Pancreas (tissue), 10 donors: ENCODE measurements at regions not wholly inside any gene's neighbourhood (a gene's known extent, or its start where the extent isn't known, plus 50 kb on each side); places are given as distances from the start of the nearest gene placed in this dataset.

ENCODE experiments used
- ATAC-seq, 4 donors: fragments of 200-7000 bp; cut with Tn5 transposase; one replicate each; pipeline versions ENCODE4 v1.8.0 to v1.9.1; 2020; ENCODE audit warnings: mild to moderate bottlenecking in 4 of 4, moderate library complexity in 4 of 4
- DNase-seq, 6 donors: peaks; one replicate each; pipeline ENCODE4 v3.0.0-alpha.2; 2020
- FAIRE-seq: peaks from 2 replicates; lab custom pipeline; 2012; peaks lifted over from hg19 to GRCh38; lab: Jason Lieb, UNC
- H3K27ac ChIP-seq, 4 donors: fragments of 200-600 bp; sonication (generic); 1 replicate in 3 of 4; 2 replicates in 1 of 4; pipeline versions ENCODE4 v1.5.0 to v1.8.0; 2020
- H3K27me3 ChIP-seq, 4 donors: fragments of 200-600 bp; one replicate each; pipeline ENCODE4 v1.8.0; 2021
- H3K36me3 ChIP-seq, 3 donors: fragments of 200-600 bp; sonication (generic) in 1 of 3; one replicate each; pipeline versions ENCODE4 v1.5.0 to v1.8.0; 2020 to 2021
- H3K4me1 ChIP-seq, 3 donors: fragments of 200-600 bp; one replicate each; pipeline ENCODE4 v1.8.0; 2021
- H3K4me3 ChIP-seq, 4 donors: fragments of 200-600 bp; sonication (generic) in 2 of 4; one replicate each; pipeline versions ENCODE4 v1.5.0 to v1.8.0; 2020 to 2021
- H3K9me3 ChIP-seq, 4 donors: fragments of 200-600 bp; one replicate each; pipeline ENCODE4 v1.8.0; 2021
- CTCF ChIP-seq, 4 donors: fragments of 200-600 bp; sonication (generic) in 3 of 4; IDR thresholded peaks; one replicate each; pipeline versions ENCODE4 v1.5.0 to v1.8.0; 2021; ENCODE audit warnings: antibody characterized with exemption in 4 of 4
- WGBS, 2 donors: extraction: QIAGEN DNeasy Blood & Tissue Kit; methylation state at CpG; one replicate each; pipeline ENCODE4 v1.1.7; 2013; 5-methylcytosine and 5-hydroxymethylcytosine counted together
- intact Hi-C, 3 donors: fragments of 100-400 bp; cut with DNase I; formaldehyde crosslinking; loops; one replicate each; pipeline versions ENCODE4 v1.11.1 to v1.14.2; 2022
- donor health status: healthy with polysubstance abuse.
- donor health status: DM: no; HTN: no; CAD: no; lungs with moderate emphysema.
- donor health status: DM: no; HTN: no; CAD: no.
- donor health status: control.
- donor health status: control.
- donor health status: Bipolar disorder and iron deficiency.
- donor health status: DM: yes; HTN: yes; CAD: no.
- donor health status: DM: no; HTN: no; CAD: no.
- donor health status: DM: no; HTN: no; CAD: no.
- donor health status: DM: yes; HTN: yes; CAD: no.

DNA sequence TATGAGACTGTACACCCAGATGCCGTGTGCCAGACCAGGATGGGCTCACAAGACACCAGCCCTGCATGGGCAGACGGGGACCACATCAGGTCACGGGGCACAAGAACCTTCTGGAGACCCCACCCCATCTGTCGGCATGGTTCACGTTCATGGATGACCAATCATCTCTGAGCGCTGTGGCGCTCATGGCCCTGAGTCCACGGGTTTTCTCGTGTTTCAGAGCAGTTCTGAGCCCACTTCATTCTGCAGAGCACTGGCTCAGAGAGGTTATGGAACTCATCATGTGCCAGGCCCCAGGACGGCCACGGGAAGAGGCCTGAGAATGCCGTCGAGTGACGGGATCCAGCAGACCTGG lies 63.0 kb upstream of the PPARA start:
- no peak for TF ChIP-seq CTCF (IDR thresholded peaks at IDR 0.05)
- peak overlapping the region in 2 of 4 donors; percentile 4 to 32 for H3K4me3 ChIP-seq
- peaks cover 81 to 89% (median 86%) of the 10 kb centered on the region in 3 donors for H3K4me1 ChIP-seq
- FAIRE-seq (no peak), DNase-seq (no peak), ATAC-seq (no peak)
- H3K36me3 ChIP-seq = peaks cover 0 to 21% (median 16%) of the 10 kb centered on the region in 3 donors
- WGBS, 2 donors = 48 to 50% methylated on average over 14 of the region's 14 CpGs
- intact Hi-C loops = no loop called here
- H3K27ac ChIP-seq = peak overlapping the region; percentile 69 to 97 (median 86)
- H3K9me3 ChIP-seq = no peaks in the 10 kb centered on the region
- H3K27me3 ChIP-seq = no peaks in the 10 kb centered on the region

DNA sequence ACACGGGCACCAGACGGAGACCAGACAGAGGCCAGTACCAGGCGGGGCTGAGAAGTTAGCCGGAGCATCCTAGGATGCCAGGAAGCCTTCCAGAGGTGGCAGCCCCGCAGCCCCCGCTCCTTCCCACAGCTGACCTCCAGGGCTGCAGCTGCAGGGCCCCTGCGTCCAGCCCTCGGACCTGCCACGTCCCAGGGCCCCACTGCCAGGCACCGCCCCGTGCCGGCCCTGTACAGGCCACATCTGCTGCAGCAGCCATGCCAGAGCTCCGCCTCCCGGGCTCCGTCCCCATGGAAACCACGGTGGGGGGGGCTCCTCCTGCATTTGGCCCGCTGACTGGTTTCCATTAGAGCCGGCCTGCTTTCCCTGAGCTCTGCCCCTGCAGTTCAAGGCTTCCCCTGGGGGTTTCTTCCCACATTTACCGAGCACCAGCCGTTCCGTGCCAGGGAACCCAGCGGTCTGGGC lies 62.5 kb upstream of the PPARA start:
- FAIRE-seq = no peak

GRCh38 chr22:46088541-46089311 lies 61.6 kb upstream of the PPARA start:
- ATAC-seq (peak; percentile 21 to 25 (median 22)), FAIRE-seq (no peak), DNase-seq (peak in 5 of 6 donors; percentile 64 to 84 (median 77))
- Histone ChIP-seq H3K27ac (peak overlapping the region; percentile 69 to 97 (median 86)), H3K36me3 (peaks cover 0 to 22% (median 21%) of the 10 kb centered on the region in 3 donors), H3K4me1 (peaks cover 76 to 80% (median 77%) of the 10 kb centered on the region in 3 donors), H3K9me3 (no peaks in the 10 kb centered on the region), H3K4me3 (peak overlapping the region in 2 of 4 donors; percentile 14 to 32), H3K27me3 (no peaks in the 10 kb centered on the region)
- WGBS, 2 donors = 24 to 25% methylated on average over 25 of the region's 25 CpGs
- intact Hi-C loops = no loop called here
- TF ChIP-seq CTCF (IDR thresholded peaks at IDR 0.05) = no peak

More for the DNA sequence above, 62.5 kb upstream of the PPARA start:
- H3K27me3 ChIP-seq = no peaks in the 10 kb centered on the region
- H3K4me3 ChIP-seq = peak overlapping the region in 2 of 4 donors; percentile 4 to 32
- intact Hi-C loops = no loop called here
- H3K9me3 ChIP-seq = no peaks in the 10 kb centered on the region
- WGBS, 2 donors = 7 to 13% methylated on average over 21 to 22 of the region's 22 CpGs
- peak overlapping the region; percentile 69 to 97 (median 86) for H3K27ac ChIP-seq
- TF ChIP-seq CTCF (IDR thresholded peaks at IDR 0.05) = no peak
- H3K4me1 ChIP-seq = peaks cover 82 to 85% (median 84%) of the 10 kb centered on the region in 3 donors
- ATAC-seq (peak; percentile 63 to 70 (median 70)), DNase-seq (peak; percentile 91 to 97 (median 93))
- peaks cover 0 to 21% (median 19%) of the 10 kb centered on the region in 3 donors for H3K36me3 ChIP-seq

- DNase-seq = peak in 3 of 6 donors; percentile 37 to 65 (median 57)
- Histone ChIP-seq H3K36me3 (peaks cover 0 to 22% (median 21%) of the 10 kb centered on the region in 3 donors), H3K4me1 (peaks cover 69 to 78% (median 75%) of the 10 kb centered on the region in 3 donors), H3K27me3 (no peaks in the 10 kb centered on the region), H3K9me3 (no peaks in the 10 kb centered on the region), H3K27ac (peak overlapping the region; percentile 69 to 97 (median 86)), H3K4me3 (peak overlapping the region in 1 of 4 donors; percentile 2)
- no peak for TF ChIP-seq CTCF (IDR thresholded peaks at IDR 0.05)
- ATAC-seq = no peak
- no peak for FAIRE-seq
- intact Hi-C loops = no loop called here
- WGBS, 2 donors = 47 to 51% methylated on average over 24 of the region's 24 CpGs
These were observed 60.8 kb upstream of the PPARA start for GRCh38 chr22:46089426-46090035.
